ENCODE measurements at regions not wholly inside any gene's neighbourhood (a gene's known extent, or its start where the extent isn't known, plus 50 kb on each side); places are given as distances from the start of the nearest gene placed in this dataset.

- Histone ChIP-seq H3K9me3 (ENCODE audit: control insufficient read depth, insufficient read depth, low read depth, low read length) (no peaks in the 10 kb centered on the region), H3K36me3 (ENCODE audit: control insufficient read depth, insufficient read depth, low read length) (no peaks in the 10 kb centered on the region), H3K27ac (ENCODE audit: low read depth, low read length) (no peak overlapping the region), H3K9ac (ENCODE audit: low read length) (no peak overlapping the region), H3K4me1 (ENCODE audit: control insufficient read depth, insufficient read depth, low read length) (no peaks in the 10 kb centered on the region), H3K4me3 (ENCODE audit: low read depth, low read length) (no peak overlapping the region), H3K27me3 (ENCODE audit: control insufficient read depth, insufficient read depth, low read length) (no peaks in the 10 kb centered on the region)
Observed at GRCh38 chr4:189396435-189396834, 544.2 kb upstream of the FRG1 start.

- H3K27me3 ChIP-seq (ENCODE audit: control insufficient read depth, insufficient read depth, low read length), result no peaks in the 10 kb centered on the region
- no peaks in the 10 kb centered on the region for H3K36me3 ChIP-seq (ENCODE audit: control insufficient read depth, insufficient read depth, low read length)
- no peak overlapping the region for H3K9ac ChIP-seq (ENCODE audit: low read length)
- peaks cover 21% of the 10 kb centered on the region for H3K9me3 ChIP-seq (ENCODE audit: control insufficient read depth, insufficient read depth, low read depth, low read length)
- no peak overlapping the region for H3K27ac ChIP-seq (ENCODE audit: low read depth, low read length)
- H3K4me1 ChIP-seq (ENCODE audit: control insufficient read depth, insufficient read depth, low read length), result no peaks in the 10 kb centered on the region
- H3K4me3 ChIP-seq (ENCODE audit: low read depth, low read length), result no peak overlapping the region
Observed at GRCh38 chr4:189404271-189404670, 536.4 kb upstream of the FRG1 start.

- Histone ChIP-seq H3K27ac (ENCODE audit: low read depth, low read length) (no peak overlapping the region), H3K9me3 (ENCODE audit: control insufficient read depth, insufficient read depth, low read depth, low read length) (peaks cover 28% of the 10 kb centered on the region), H3K9ac (ENCODE audit: low read length) (no peak overlapping the region), H3K4me3 (ENCODE audit: low read depth, low read length) (no peak overlapping the region), H3K36me3 (ENCODE audit: control insufficient read depth, insufficient read depth, low read length) (no peaks in the 10 kb centered on the region), H3K27me3 (ENCODE audit: control insufficient read depth, insufficient read depth, low read length) (no peaks in the 10 kb centered on the region), H3K4me1 (ENCODE audit: control insufficient read depth, insufficient read depth, low read length) (no peaks in the 10 kb centered on the region)
Observed at GRCh38 chr4:189409158-189409557, 531.5 kb upstream of the FRG1 start.

GRCh38 chr4:189414021-189414420, 526.7 kb upstream of the FRG1 start:
- Histone ChIP-seq H3K4me1 (ENCODE audit: control insufficient read depth, insufficient read depth, low read length) (no peaks in the 10 kb centered on the region), H3K9ac (ENCODE audit: low read length) (no peak overlapping the region), H3K4me3 (ENCODE audit: low read depth, low read length) (no peak overlapping the region), H3K27me3 (ENCODE audit: control insufficient read depth, insufficient read depth, low read length) (no peaks in the 10 kb centered on the region), H3K27ac (ENCODE audit: low read depth, low read length) (no peak overlapping the region), H3K36me3 (ENCODE audit: control insufficient read depth, insufficient read depth, low read length) (no peaks in the 10 kb centered on the region), H3K9me3 (ENCODE audit: control insufficient read depth, insufficient read depth, low read depth, low read length) (peaks cover 15% of the 10 kb centered on the region; the same call in 1 of the 2 replicates)

- Histone ChIP-seq H3K27me3 (ENCODE audit: control insufficient read depth, insufficient read depth, low read length) (no peaks in the 10 kb centered on the region), H3K36me3 (ENCODE audit: control insufficient read depth, insufficient read depth, low read length) (no peaks in the 10 kb centered on the region), H3K9ac (ENCODE audit: low read length) (no peak overlapping the region), H3K27ac (ENCODE audit: low read depth, low read length) (no peak overlapping the region), H3K9me3 (ENCODE audit: control insufficient read depth, insufficient read depth, low read depth, low read length) (0 out of 2 replicates have a peak, but pooled peaks cover 7% of the 10 kb centered on the region), H3K4me1 (ENCODE audit: control insufficient read depth, insufficient read depth, low read length) (no peaks in the 10 kb centered on the region), H3K4me3 (ENCODE audit: low read depth, low read length) (no peak overlapping the region)
Observed at GRCh38 chr4:189420572-189420971, 520.1 kb upstream of the FRG1 start.

GRCh38 chr4:189436207-189436606, 504.5 kb upstream of the FRG1 start:
- no peak overlapping the region for H3K27ac ChIP-seq (ENCODE audit: low read depth, low read length)

GRCh38 chr4:189440716-189441115, 500.0 kb upstream of the FRG1 start:
- no peak overlapping the region for H3K9ac ChIP-seq (ENCODE audit: low read length)
- no peaks in the 10 kb centered on the region for H3K27me3 ChIP-seq (ENCODE audit: control insufficient read depth, insufficient read depth, low read length)
- no peaks in the 10 kb centered on the region for H3K4me1 ChIP-seq (ENCODE audit: control insufficient read depth, insufficient read depth, low read length)
- no peaks in the 10 kb centered on the region for H3K36me3 ChIP-seq (ENCODE audit: control insufficient read depth, insufficient read depth, low read length)
- H3K27ac ChIP-seq (ENCODE audit: low read depth, low read length), result no peak overlapping the region
- H3K4me3 ChIP-seq (ENCODE audit: low read depth, low read length), result no peak overlapping the region
- 0 out of 2 replicates have a peak, but pooled peaks cover 1% of the 10 kb centered on the region for H3K9me3 ChIP-seq (ENCODE audit: control insufficient read depth, insufficient read depth, low read depth, low read length)

More at GRCh38 chr4:189436207-189436606, 504.5 kb upstream of the FRG1 start:
- H3K36me3 ChIP-seq (ENCODE audit: control insufficient read depth, insufficient read depth, low read length), result no peaks in the 10 kb centered on the region
- peaks cover 6% of the 10 kb centered on the region; the same call in 1 of the 2 replicates for H3K9me3 ChIP-seq (ENCODE audit: control insufficient read depth, insufficient read depth, low read depth, low read length)
- no peak overlapping the region for H3K4me3 ChIP-seq (ENCODE audit: low read depth, low read length)
- no peak overlapping the region for H3K9ac ChIP-seq (ENCODE audit: low read length)
- H3K27me3 ChIP-seq (ENCODE audit: control insufficient read depth, insufficient read depth, low read length), result no peaks in the 10 kb centered on the region
- H3K4me1 ChIP-seq (ENCODE audit: control insufficient read depth, insufficient read depth, low read length), result no peaks in the 10 kb centered on the region

- no peak overlapping the region for H3K4me3 ChIP-seq (ENCODE audit: low read depth, low read length)
- H3K4me1 ChIP-seq (ENCODE audit: control insufficient read depth, insufficient read depth, low read length), result no peaks in the 10 kb centered on the region
- H3K27ac ChIP-seq (ENCODE audit: low read depth, low read length), result no peak overlapping the region
- no peak overlapping the region for H3K9ac ChIP-seq (ENCODE audit: low read length)
- H3K9me3 ChIP-seq (ENCODE audit: control insufficient read depth, insufficient read depth, low read depth, low read length), result peaks cover 3% of the 10 kb centered on the region
- H3K27me3 ChIP-seq (ENCODE audit: control insufficient read depth, insufficient read depth, low read length), result no peaks in the 10 kb centered on the region
- H3K36me3 ChIP-seq (ENCODE audit: control insufficient read depth, insufficient read depth, low read length), result no peaks in the 10 kb centered on the region
Observed at GRCh38 chr4:189443341-189443740, 497.3 kb upstream of the FRG1 start.

GRCh38 chr4:189445613-189446012, 495.1 kb upstream of the FRG1 start:
- Histone ChIP-seq H3K9ac (ENCODE audit: low read length) (no peak overlapping the region), H3K27ac (ENCODE audit: low read depth, low read length) (no peak overlapping the region), H3K27me3 (ENCODE audit: control insufficient read depth, insufficient read depth, low read length) (no peaks in the 10 kb centered on the region), H3K4me3 (ENCODE audit: low read depth, low read length) (no peak overlapping the region), H3K4me1 (ENCODE audit: control insufficient read depth, insufficient read depth, low read length) (no peaks in the 10 kb centered on the region), H3K36me3 (ENCODE audit: control insufficient read depth, insufficient read depth, low read length) (no peaks in the 10 kb centered on the region), H3K9me3 (ENCODE audit: control insufficient read depth, insufficient read depth, low read depth, low read length) (peaks cover 19% of the 10 kb centered on the region)

- no peak overlapping the region for H3K9ac ChIP-seq (ENCODE audit: low read length)
- H3K4me1 ChIP-seq (ENCODE audit: control insufficient read depth, insufficient read depth, low read length), result no peaks in the 10 kb centered on the region
- no peak overlapping the region for H3K4me3 ChIP-seq (ENCODE audit: low read depth, low read length)
- H3K27me3 ChIP-seq (ENCODE audit: control insufficient read depth, insufficient read depth, low read length), result no peaks in the 10 kb centered on the region
- H3K36me3 ChIP-seq (ENCODE audit: control insufficient read depth, insufficient read depth, low read length), result no peaks in the 10 kb centered on the region
- no peak overlapping the region for H3K27ac ChIP-seq (ENCODE audit: low read depth, low read length)
- H3K9me3 ChIP-seq (ENCODE audit: control insufficient read depth, insufficient read depth, low read depth, low read length), result peaks cover 2% of the 10 kb centered on the region; the same call in 1 of the 2 replicates
Observed at GRCh38 chr4:189463734-189464133, 476.9 kb upstream of the FRG1 start.

GRCh38 chr4:189494407-189494806, 446.3 kb upstream of the FRG1 start:
- Histone ChIP-seq H3K4me3 (ENCODE audit: low read depth, low read length) (no peak overlapping the region), H3K27me3 (ENCODE audit: control insufficient read depth, insufficient read depth, low read length) (no peaks in the 10 kb centered on the region), H3K36me3 (ENCODE audit: control insufficient read depth, insufficient read depth, low read length) (no peaks in the 10 kb centered on the region), H3K9ac (ENCODE audit: low read length) (no peak overlapping the region), H3K27ac (ENCODE audit: low read depth, low read length) (no peak overlapping the region), H3K9me3 (ENCODE audit: control insufficient read depth, insufficient read depth, low read depth, low read length) (no peaks in the 10 kb centered on the region), H3K4me1 (ENCODE audit: control insufficient read depth, insufficient read depth, low read length) (peaks cover 4% of the 10 kb centered on the region; the same call in 1 of the 2 replicates)

GRCh38 chr4:189497516-189497915, 443.2 kb upstream of the FRG1 start:
- no peaks in the 10 kb centered on the region for H3K36me3 ChIP-seq (ENCODE audit: control insufficient read depth, insufficient read depth, low read length)
- H3K4me3 ChIP-seq (ENCODE audit: low read depth, low read length), result no peak overlapping the region
- peaks cover 4% of the 10 kb centered on the region; the same call in 1 of the 2 replicates for H3K4me1 ChIP-seq (ENCODE audit: control insufficient read depth, insufficient read depth, low read length)
- no peak overlapping the region for H3K27ac ChIP-seq (ENCODE audit: low read depth, low read length)
- H3K9ac ChIP-seq (ENCODE audit: low read length), result peak overlapping the region; percentile 25
- H3K27me3 ChIP-seq (ENCODE audit: control insufficient read depth, insufficient read depth, low read length), result no peaks in the 10 kb centered on the region
- no peaks in the 10 kb centered on the region for H3K9me3 ChIP-seq (ENCODE audit: control insufficient read depth, insufficient read depth, low read depth, low read length)
